HepG2 (cell line): ENCODE measurements at regions not wholly inside any gene's neighbourhood (a gene's known extent, or its start where the extent isn't known, plus 50 kb on each side); places are given as distances from the start of the nearest gene placed in this dataset.
A peak's percentile ranks its signal among the peaks of the same experiment; 100 is the strongest.

ENCODE experiments used
- BRD4 ChIP-seq: sonication (generic); formaldehyde crosslinking; IDR thresholded peaks from 2 replicates; pipeline ENCODE4 v1.4.0; 2020; ENCODE audit warnings: missing genetic modification reagents
- FOXO1 ChIP-seq: sonication (generic); formaldehyde crosslinking; IDR thresholded peaks from 2 replicates; pipeline ENCODE4 v1.4.0; 2020; ENCODE audit warnings: missing genetic modification reagents
- HDAC2 ChIP-seq: sonication (generic); formaldehyde crosslinking; IDR thresholded peaks from 2 replicates; pipeline ENCODE4 v1.4.0; 2020; ENCODE audit warnings: missing genetic modification reagents
- HOXA5 ChIP-seq: sonication (generic); formaldehyde crosslinking; IDR thresholded peaks from 2 replicates; pipeline ENCODE4 v1.4.0; 2020; ENCODE audit warnings: missing genetic modification reagents
- ISL2 ChIP-seq: sonication (generic); formaldehyde crosslinking; IDR thresholded peaks from 2 replicates; pipeline ENCODE4 v1.5.0; 2020; ENCODE audit warnings: missing genetic modification reagents
- LCORL ChIP-seq, 2 experiments: fragments of 450-650 bp in 1 of 2; sonication (generic) in 1 of 2; formaldehyde crosslinking in 1 of 2; IDR thresholded peaks; 2 replicates each; pipeline versions ENCODE4 v1.5.0 to v1.6.1; 2017 to 2020; ENCODE audit warnings: antibody characterized with exemption in 1 of 2, missing genetic modification reagents in 1 of 2
- PPARG ChIP-seq: conservative IDR thresholded peaks from 2 replicates; pipeline ENCODE4 v1.6.1; 2016; ENCODE audit warnings: missing biosample characterization, missing genetic modification reagents
- PTBP1 ChIP-seq: fragments of 200-400 bp; formaldehyde crosslinking; IDR thresholded peaks from 2 replicates; pipeline ENCODE4 v1.6.1; 2018; ENCODE audit warnings: low read length, low read depth; ENCODE audit not compliant: poor library complexity, severe bottlenecking
- RFX5 ChIP-seq: IDR thresholded peaks from 2 replicates; pipeline ENCODE4 v1.6.1; 2011; ENCODE audit warnings: low read depth, low read length, improper control_type of control experiment
- SIX4 ChIP-seq: sonication (generic); formaldehyde crosslinking; IDR thresholded peaks from 2 replicates; pipeline ENCODE4 v1.4.0; 2020; ENCODE audit warnings: missing genetic modification reagents
- ZC3H4 ChIP-seq: sonication (generic); formaldehyde crosslinking; IDR thresholded peaks from 2 replicates; pipeline ENCODE4 v1.4.0; 2020; ENCODE audit warnings: missing genetic modification reagents, borderline replicate concordance
- ZFAT ChIP-seq: sonication (generic); formaldehyde crosslinking; conservative IDR thresholded peaks from 2 replicates; pipeline ENCODE4 v1.8.1; 2023; ENCODE audit warnings: missing genetic modification reagents, inconsistent platforms
- ZNF264 ChIP-seq: sonication (generic); formaldehyde crosslinking; IDR thresholded peaks from 2 replicates; pipeline ENCODE4 v1.4.0; 2020; ENCODE audit warnings: missing genetic modification reagents
- ZNF274 ChIP-seq: sonication (generic); formaldehyde crosslinking; IDR thresholded peaks from 2 replicates; pipeline ENCODE4 v1.5.1; 2020; ENCODE audit warnings: mild to moderate bottlenecking, missing genetic modification reagents
- ZNF333 ChIP-seq: sonication (generic); formaldehyde crosslinking; IDR thresholded peaks from 2 replicates; pipeline ENCODE4 v1.4.0; 2020; ENCODE audit warnings: mild to moderate bottlenecking, missing genetic modification reagents, borderline replicate concordance
- ZNF451 ChIP-seq: sonication (generic); formaldehyde crosslinking; IDR thresholded peaks from 2 replicates; pipeline ENCODE4 v1.5.0; 2020; ENCODE audit warnings: mild to moderate bottlenecking, missing genetic modification reagents
- ZNF652 ChIP-seq: IDR thresholded peaks from 2 replicates; pipeline ENCODE4 v1.6.1; 2016; ENCODE audit warnings: low read depth, borderline replicate concordance
- ZNF777 ChIP-seq: sonication (generic); formaldehyde crosslinking; IDR thresholded peaks from 2 replicates; pipeline ENCODE4 v1.4.0; 2020; ENCODE audit warnings: missing genetic modification reagents
- TF ChIP-seq, protein P1 (sequence below): sonication (generic); formaldehyde crosslinking; IDR thresholded peaks from 2 replicates; pipeline ENCODE4 v1.5.1; 2020; ENCODE audit warnings: mild to moderate bottlenecking, missing genetic modification reagents, borderline replicate concordance
- TF ChIP-seq, protein P2 (sequence below): sonication (generic); formaldehyde crosslinking; IDR thresholded peaks from 2 replicates; pipeline ENCODE4 v1.4.0; 2020; ENCODE audit warnings: missing genetic modification reagents
- TF ChIP-seq, protein P3 (sequence below): IDR thresholded peaks from 2 replicates; pipeline ENCODE4 v1.6.1; 2016; ENCODE audit warnings: control low read depth
- TF ChIP-seq, protein P4 (sequence below): sonication (generic); formaldehyde crosslinking; IDR thresholded peaks from 2 replicates; pipeline ENCODE4 v1.8.0; 2022; ENCODE audit warnings: mild to moderate bottlenecking, missing genetic modification reagents, moderate library complexity

DNA sequence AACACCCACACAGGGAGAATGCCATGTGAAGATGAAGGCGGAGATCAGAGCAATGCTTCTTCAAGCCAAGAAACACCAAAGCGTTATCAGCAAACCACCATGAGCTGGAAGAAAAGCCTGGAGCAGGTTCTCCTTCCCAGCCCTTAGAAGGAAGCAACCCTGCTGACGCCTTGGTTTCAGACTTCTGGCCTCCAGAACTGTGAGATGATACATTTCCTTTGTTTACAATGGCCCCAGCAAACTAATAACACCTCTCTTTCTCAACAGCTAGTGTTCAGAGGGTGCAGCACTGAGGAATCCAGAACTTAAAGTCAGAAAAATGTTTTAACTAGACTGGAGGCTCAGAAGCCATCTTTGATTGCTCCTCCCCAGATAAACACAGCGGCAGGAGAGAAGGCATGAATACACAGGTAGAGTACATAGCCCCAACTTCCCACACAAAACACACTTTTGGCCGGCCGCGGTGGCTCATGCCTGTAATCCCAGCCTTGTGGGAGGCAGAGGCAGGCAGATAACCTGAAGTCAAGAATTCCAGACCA lies 132.4 kb upstream of the LPP start (continued):
- TF ChIP-seq, protein P1, sequence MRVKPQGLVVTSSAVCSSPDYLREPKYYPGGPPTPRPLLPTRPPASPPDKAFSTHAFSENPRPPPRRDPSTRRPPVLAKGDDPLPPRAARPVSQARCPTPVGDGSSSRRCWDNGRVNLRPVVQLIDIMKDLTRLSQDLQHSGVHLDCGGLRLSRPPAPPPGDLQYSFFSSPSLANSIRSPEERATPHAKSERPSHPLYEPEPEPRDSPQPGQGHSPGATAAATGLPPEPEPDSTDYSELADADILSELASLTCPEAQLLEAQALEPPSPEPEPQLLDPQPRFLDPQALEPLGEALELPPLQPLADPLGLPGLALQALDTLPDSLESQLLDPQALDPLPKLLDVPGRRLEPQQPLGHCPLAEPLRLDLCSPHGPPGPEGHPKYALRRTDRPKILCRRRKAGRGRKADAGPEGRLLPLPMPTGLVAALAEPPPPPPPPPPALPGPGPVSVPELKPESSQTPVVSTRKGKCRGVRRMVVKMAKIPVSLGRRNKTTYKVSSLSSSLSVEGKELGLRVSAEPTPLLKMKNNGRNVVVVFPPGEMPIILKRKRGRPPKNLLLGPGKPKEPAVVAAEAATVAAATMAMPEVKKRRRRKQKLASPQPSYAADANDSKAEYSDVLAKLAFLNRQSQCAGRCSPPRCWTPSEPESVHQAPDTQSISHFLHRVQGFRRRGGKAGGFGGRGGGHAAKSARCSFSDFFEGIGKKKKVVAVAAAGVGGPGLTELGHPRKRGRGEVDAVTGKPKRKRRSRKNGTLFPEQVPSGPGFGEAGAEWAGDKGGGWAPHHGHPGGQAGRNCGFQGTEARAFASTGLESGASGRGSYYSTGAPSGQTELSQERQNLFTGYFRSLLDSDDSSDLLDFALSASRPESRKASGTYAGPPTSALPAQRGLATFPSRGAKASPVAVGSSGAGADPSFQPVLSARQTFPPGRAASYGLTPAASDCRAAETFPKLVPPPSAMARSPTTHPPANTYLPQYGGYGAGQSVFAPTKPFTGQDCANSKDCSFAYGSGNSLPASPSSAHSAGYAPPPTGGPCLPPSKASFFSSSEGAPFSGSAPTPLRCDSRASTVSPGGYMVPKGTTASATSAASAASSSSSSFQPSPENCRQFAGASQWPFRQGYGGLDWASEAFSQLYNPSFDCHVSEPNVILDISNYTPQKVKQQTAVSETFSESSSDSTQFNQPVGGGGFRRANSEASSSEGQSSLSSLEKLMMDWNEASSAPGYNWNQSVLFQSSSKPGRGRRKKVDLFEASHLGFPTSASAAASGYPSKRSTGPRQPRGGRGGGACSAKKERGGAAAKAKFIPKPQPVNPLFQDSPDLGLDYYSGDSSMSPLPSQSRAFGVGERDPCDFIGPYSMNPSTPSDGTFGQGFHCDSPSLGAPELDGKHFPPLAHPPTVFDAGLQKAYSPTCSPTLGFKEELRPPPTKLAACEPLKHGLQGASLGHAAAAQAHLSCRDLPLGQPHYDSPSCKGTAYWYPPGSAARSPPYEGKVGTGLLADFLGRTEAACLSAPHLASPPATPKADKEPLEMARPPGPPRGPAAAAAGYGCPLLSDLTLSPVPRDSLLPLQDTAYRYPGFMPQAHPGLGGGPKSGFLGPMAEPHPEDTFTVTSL, result peak; percentile 85; the same call in 1 of the 2 replicates
- TF ChIP-seq ZNF451 (CRISPR knock-in tag) (no peak), RFX5 (no peak), HDAC2 (CRISPR knock-in tag) (peak; percentile 74), ZC3H4 (CRISPR knock-in tag) (no peak), SIX4 (CRISPR knock-in tag) (no peak), PTBP1 (no peak), ZFAT (no peak), ZNF333 (CRISPR knock-in tag) (no peak), ISL2 (peak; percentile 77), ZNF264 (CRISPR knock-in tag) (peak; percentile 63; the same call in 1 of the 2 replicates), ZNF652 (no peak), ZNF274 (CRISPR knock-in tag) (no peak), FOXO1 (CRISPR knock-in tag) (peak; percentile 65), HOXA5 (CRISPR knock-in tag) (peak; percentile 58; the same call in 1 of the 2 replicates), LCORL (IDR thresholded peaks at IDR 0.05) (no peak), LCORL (CRISPR knock-in tag; IDR thresholded peaks at IDR 0.05) (peak; percentile 73; the same call in 1 of the 2 replicates), PPARG (CRISPR knock-in tag) (0 out of 2 replicates have a peak, but pooled peaks have one; percentile 29), ZNF777 (CRISPR knock-in tag) (no peak), BRD4 (peak; percentile 66; the same call in 1 of the 2 replicates)
- TF ChIP-seq, protein P2, sequence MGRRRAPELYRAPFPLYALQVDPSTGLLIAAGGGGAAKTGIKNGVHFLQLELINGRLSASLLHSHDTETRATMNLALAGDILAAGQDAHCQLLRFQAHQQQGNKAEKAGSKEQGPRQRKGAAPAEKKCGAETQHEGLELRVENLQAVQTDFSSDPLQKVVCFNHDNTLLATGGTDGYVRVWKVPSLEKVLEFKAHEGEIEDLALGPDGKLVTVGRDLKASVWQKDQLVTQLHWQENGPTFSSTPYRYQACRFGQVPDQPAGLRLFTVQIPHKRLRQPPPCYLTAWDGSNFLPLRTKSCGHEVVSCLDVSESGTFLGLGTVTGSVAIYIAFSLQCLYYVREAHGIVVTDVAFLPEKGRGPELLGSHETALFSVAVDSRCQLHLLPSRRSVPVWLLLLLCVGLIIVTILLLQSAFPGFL, result no peak
- TF ChIP-seq, protein P3, sequence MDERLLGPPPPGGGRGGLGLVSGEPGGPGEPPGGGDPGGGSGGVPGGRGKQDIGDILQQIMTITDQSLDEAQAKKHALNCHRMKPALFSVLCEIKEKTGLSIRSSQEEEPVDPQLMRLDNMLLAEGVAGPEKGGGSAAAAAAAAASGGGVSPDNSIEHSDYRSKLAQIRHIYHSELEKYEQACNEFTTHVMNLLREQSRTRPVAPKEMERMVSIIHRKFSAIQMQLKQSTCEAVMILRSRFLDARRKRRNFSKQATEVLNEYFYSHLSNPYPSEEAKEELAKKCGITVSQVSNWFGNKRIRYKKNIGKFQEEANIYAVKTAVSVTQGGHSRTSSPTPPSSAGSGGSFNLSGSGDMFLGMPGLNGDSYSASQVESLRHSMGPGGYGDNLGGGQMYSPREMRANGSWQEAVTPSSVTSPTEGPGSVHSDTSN, result no peak
- TF ChIP-seq, protein P4, sequence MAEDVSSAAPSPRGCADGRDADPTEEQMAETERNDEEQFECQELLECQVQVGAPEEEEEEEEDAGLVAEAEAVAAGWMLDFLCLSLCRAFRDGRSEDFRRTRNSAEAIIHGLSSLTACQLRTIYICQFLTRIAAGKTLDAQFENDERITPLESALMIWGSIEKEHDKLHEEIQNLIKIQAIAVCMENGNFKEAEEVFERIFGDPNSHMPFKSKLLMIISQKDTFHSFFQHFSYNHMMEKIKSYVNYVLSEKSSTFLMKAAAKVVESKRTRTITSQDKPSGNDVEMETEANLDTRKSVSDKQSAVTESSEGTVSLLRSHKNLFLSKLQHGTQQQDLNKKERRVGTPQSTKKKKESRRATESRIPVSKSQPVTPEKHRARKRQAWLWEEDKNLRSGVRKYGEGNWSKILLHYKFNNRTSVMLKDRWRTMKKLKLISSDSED, result no peak
